GM12865 (cell line): ENCODE measurements at regions not wholly inside any gene's neighbourhood (a gene's known extent, or its start where the extent isn't known, plus 50 kb on each side); places are given as distances from the start of the nearest gene placed in this dataset.
"Not testable (repeated sequence)": the region's sequence is repeated elsewhere in the genome, so short reads cannot be mapped to it uniquely, and the experiment has no call there.

Source experiments
- DNase-seq: peaks from one replicate; pipeline ENCODE4 v3.0.0; 2010; ENCODE audit warnings: low read depth
- H3K4me3 ChIP-seq: 2 replicates; pipeline ENCODE4 v1.5.1; 2011; ENCODE audit warnings: mild to moderate bottlenecking, low read depth, low read length, control low read depth
- TF ChIP-seq, protein P1 (sequence below): IDR thresholded peaks from 2 replicates; pipeline ENCODE4 v1.5.1; 2011; ENCODE audit warnings: low read length, control low read depth, low read depth, inconsistent platforms; ENCODE audit not compliant: insufficient read depth; ENCODE audit errors: missing control alignments

GRCh38 chr4:117135634-117136354, 50.4 kb upstream of the TRAM1L1 start:
- H3K4me3 ChIP-seq = no peak overlapping the region
- TF ChIP-seq, protein P1, sequence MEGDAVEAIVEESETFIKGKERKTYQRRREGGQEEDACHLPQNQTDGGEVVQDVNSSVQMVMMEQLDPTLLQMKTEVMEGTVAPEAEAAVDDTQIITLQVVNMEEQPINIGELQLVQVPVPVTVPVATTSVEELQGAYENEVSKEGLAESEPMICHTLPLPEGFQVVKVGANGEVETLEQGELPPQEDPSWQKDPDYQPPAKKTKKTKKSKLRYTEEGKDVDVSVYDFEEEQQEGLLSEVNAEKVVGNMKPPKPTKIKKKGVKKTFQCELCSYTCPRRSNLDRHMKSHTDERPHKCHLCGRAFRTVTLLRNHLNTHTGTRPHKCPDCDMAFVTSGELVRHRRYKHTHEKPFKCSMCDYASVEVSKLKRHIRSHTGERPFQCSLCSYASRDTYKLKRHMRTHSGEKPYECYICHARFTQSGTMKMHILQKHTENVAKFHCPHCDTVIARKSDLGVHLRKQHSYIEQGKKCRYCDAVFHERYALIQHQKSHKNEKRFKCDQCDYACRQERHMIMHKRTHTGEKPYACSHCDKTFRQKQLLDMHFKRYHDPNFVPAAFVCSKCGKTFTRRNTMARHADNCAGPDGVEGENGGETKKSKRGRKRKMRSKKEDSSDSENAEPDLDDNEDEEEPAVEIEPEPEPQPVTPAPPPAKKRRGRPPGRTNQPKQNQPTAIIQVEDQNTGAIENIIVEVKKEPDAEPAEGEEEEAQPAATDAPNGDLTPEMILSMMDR = no peak
- DNase-seq = peak; percentile 26

GRCh38 chr4:117137145-117137544, 51.8 kb upstream of the TRAM1L1 start:
- DNase-seq = no peak
- TF ChIP-seq, protein P1 = no peak
- no peak overlapping the region for H3K4me3 ChIP-seq

DNA sequence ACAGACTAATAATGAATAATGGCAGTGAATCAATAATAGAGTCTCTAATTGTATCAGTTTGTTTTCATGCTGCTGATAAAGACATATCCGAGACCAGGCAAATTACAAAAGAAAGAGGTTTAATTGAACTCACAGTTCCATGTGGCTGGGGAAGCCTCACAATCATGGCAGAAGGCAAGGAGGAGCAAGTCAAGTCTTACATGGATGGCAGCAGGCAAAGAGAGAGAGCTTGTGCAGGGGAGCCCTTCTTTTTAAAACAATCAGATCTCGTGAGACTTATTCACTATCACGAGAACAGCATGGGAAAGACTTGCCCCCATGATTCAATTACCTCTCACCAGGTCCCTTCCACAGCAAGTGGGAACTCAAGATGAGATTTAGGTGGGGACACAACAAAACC, 53.4 kb upstream of the TRAM1L1 start:
- DNase-seq, H3K4me3 ChIP-seq: not testable (repeated sequence)

GRCh38 chr4:117154251-117154650, 68.9 kb upstream of the TRAM1L1 start:
- TF ChIP-seq, protein P1 = no peak
- H3K4me3 ChIP-seq = no peak overlapping the region
- no peak for DNase-seq

DNA sequence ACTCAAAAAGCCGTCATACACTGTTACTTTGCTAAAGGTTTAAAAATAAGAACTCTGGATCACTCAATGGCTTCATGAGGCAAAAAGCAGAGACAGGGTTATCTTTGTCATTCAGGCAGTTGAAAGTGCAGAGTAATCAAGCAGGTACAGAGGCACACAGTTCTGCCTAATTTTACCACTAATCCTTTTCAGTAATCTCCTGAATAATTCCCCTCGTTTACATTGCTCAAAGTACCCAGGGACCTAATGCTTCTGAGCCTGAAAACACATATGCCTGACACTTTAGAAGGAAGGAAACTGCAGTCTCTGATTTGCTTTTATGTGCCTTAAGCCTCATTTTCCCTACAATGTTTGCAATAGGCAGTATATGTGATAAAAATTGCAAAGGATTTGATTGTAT, 71.4 kb upstream of the TRAM1L1 start:
- TF ChIP-seq, protein P1 = no peak
- no peak for DNase-seq
- no peak overlapping the region for H3K4me3 ChIP-seq

- TF ChIP-seq, protein P1 = no peak
- H3K4me3 ChIP-seq = no peak overlapping the region
- no peak for DNase-seq
Observed at GRCh38 chr4:117157360-117157759, 72.0 kb upstream of the TRAM1L1 start.

- no peak overlapping the region for H3K4me3 ChIP-seq
- DNase-seq = no peak
- TF ChIP-seq, protein P1 = no peak
Observed at GRCh38 chr4:117162976-117163375, 77.6 kb upstream of the TRAM1L1 start.
